ENCODE measurements at regions not wholly inside any gene's neighbourhood (a gene's known extent, or its start where the extent isn't known, plus 50 kb on each side); places are given as distances from the start of the nearest gene placed in this dataset.

- Histone ChIP-seq H3K4me2 (ENCODE audit: insufficient read depth, low read length) (peak overlapping the region; percentile 79), H3K79me2 (ENCODE audit: insufficient read depth, low read length) (no peaks in the 10 kb centered on the region), H4K20me1 (ENCODE audit: insufficient read depth, low read length) (no peaks in the 10 kb centered on the region), H3K4me3 (ENCODE audit: insufficient read depth, low read length) (peak overlapping the region; percentile 74), H3K27ac (ENCODE audit: low read depth, low read length) (no peak overlapping the region), H3K4me1 (ENCODE audit: insufficient read depth, low read length) (peaks cover 33% of the 10 kb centered on the region), H3K36me3 (ENCODE audit: insufficient read depth, low read length) (no peaks in the 10 kb centered on the region), H3K27me3 (ENCODE audit: insufficient read depth, low read length) (no peaks in the 10 kb centered on the region), H2AFZ (ENCODE audit: low read length) (peak overlapping the region; percentile 88), H3K9me3 (ENCODE audit: low read depth, low read length) (no peaks in the 10 kb centered on the region)
- DNase-seq (ENCODE audit: insufficient read length, low spot score, missing footprints): peak; percentile 62
- TF ChIP-seq CTCF (IDR thresholded peaks at IDR 0.05; ENCODE audit: extremely low read depth, low read depth, low read length): no peak
Measured at GRCh38 chr5:135190416-135191083, 156.5 kb upstream of the PITX1 start.

GRCh38 chr5:135189024-135189423, 155.0 kb upstream of the PITX1 start:
- no peaks in the 10 kb centered on the region for H3K27me3 ChIP-seq (ENCODE audit: insufficient read depth, low read length)
- no peak for TF ChIP-seq CTCF (IDR thresholded peaks at IDR 0.05; ENCODE audit: extremely low read depth, low read depth, low read length)
- H4K20me1 ChIP-seq (ENCODE audit: insufficient read depth, low read length): no peaks in the 10 kb centered on the region
- no peak overlapping the region for H3K4me3 ChIP-seq (ENCODE audit: insufficient read depth, low read length)
- H3K9me3 ChIP-seq (ENCODE audit: low read depth, low read length): no peaks in the 10 kb centered on the region
- peaks cover 18% of the 10 kb centered on the region for H3K4me1 ChIP-seq (ENCODE audit: insufficient read depth, low read length)
- H2AFZ ChIP-seq (ENCODE audit: low read length): no peak overlapping the region
- no peak overlapping the region for H3K27ac ChIP-seq (ENCODE audit: low read depth, low read length)
- no peak for DNase-seq (ENCODE audit: insufficient read length, low spot score, missing footprints)
- no peaks in the 10 kb centered on the region for H3K36me3 ChIP-seq (ENCODE audit: insufficient read depth, low read length)
- no peak overlapping the region for H3K4me2 ChIP-seq (ENCODE audit: insufficient read depth, low read length)
- no peaks in the 10 kb centered on the region for H3K79me2 ChIP-seq (ENCODE audit: insufficient read depth, low read length)

- TF ChIP-seq CTCF (IDR thresholded peaks at IDR 0.05; ENCODE audit: extremely low read depth, low read depth, low read length): no peak
- no peak overlapping the region for H3K4me2 ChIP-seq (ENCODE audit: insufficient read depth, low read length)
- no peak overlapping the region for H2AFZ ChIP-seq (ENCODE audit: low read length)
- no peak overlapping the region for H3K4me3 ChIP-seq (ENCODE audit: insufficient read depth, low read length)
- H3K9me3 ChIP-seq (ENCODE audit: low read depth, low read length): no peaks in the 10 kb centered on the region
- no peak for DNase-seq (ENCODE audit: insufficient read length, low spot score, missing footprints)
- H4K20me1 ChIP-seq (ENCODE audit: insufficient read depth, low read length): no peaks in the 10 kb centered on the region
- H3K79me2 ChIP-seq (ENCODE audit: insufficient read depth, low read length): no peaks in the 10 kb centered on the region
- no peaks in the 10 kb centered on the region for H3K36me3 ChIP-seq (ENCODE audit: insufficient read depth, low read length)
- no peaks in the 10 kb centered on the region for H3K27me3 ChIP-seq (ENCODE audit: insufficient read depth, low read length)
- H3K4me1 ChIP-seq (ENCODE audit: insufficient read depth, low read length): peaks cover 11% of the 10 kb centered on the region
- no peak overlapping the region for H3K27ac ChIP-seq (ENCODE audit: low read depth, low read length)
Measured at GRCh38 chr5:135188233-135188914, 154.3 kb upstream of the PITX1 start.
